ENCODE measurements at regions not wholly inside any gene's neighbourhood (a gene's known extent, or its start where the extent isn't known, plus 50 kb on each side); places are given as distances from the start of the nearest gene placed in this dataset.

- TF ChIP-seq, protein P1, sequence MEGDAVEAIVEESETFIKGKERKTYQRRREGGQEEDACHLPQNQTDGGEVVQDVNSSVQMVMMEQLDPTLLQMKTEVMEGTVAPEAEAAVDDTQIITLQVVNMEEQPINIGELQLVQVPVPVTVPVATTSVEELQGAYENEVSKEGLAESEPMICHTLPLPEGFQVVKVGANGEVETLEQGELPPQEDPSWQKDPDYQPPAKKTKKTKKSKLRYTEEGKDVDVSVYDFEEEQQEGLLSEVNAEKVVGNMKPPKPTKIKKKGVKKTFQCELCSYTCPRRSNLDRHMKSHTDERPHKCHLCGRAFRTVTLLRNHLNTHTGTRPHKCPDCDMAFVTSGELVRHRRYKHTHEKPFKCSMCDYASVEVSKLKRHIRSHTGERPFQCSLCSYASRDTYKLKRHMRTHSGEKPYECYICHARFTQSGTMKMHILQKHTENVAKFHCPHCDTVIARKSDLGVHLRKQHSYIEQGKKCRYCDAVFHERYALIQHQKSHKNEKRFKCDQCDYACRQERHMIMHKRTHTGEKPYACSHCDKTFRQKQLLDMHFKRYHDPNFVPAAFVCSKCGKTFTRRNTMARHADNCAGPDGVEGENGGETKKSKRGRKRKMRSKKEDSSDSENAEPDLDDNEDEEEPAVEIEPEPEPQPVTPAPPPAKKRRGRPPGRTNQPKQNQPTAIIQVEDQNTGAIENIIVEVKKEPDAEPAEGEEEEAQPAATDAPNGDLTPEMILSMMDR (conservative IDR thresholded peaks at IDR 0.05; ENCODE audit: low read depth in 2 of 2), result no peak
- TF ChIP-seq CREB1 (CRISPR knock-in tag; IDR thresholded peaks at IDR 0.05; ENCODE audit: low read depth) (no peak), REST (IDR thresholded peaks at IDR 0.05; ENCODE audit: unreplicated experiment) (no peak), EZH2phosphoT487 (IDR thresholded peaks at IDR 0.05; ENCODE audit: unreplicated experiment) (no peak), NANOG (IDR thresholded peaks at IDR 0.05; ENCODE audit: borderline replicate concordance) (no peak)
Observed at GRCh38 chrX:36501169-36501702, 506.9 kb upstream of the FAM47C start (continued).

- H3K27me3 Mint-ChIP-seq (ENCODE audit: insufficient read depth, low read depth, poor library complexity), result no peaks in the 10 kb centered on the region
- Histone ChIP-seq H3K36me3 (ENCODE audit: insufficient read depth) (no peaks in the 10 kb centered on the region), H3K4me3 (no peak overlapping the region), H3K9me2 (ENCODE audit: insufficient read depth) (no peaks in the 10 kb centered on the region), H3F3A (replicated peaks; ENCODE audit: low read depth) (no peaks in the 10 kb centered on the region), H3K4me1 (ENCODE audit: insufficient read depth) (no peaks in the 10 kb centered on the region), H3K79me2 (replicated peaks; ENCODE audit: insufficient read depth) (no peaks in the 10 kb centered on the region), H2AFZ (no peak overlapping the region), H4K20me1 (replicated peaks; ENCODE audit: insufficient read depth) (no peaks in the 10 kb centered on the region), H3K4me2 (no peak overlapping the region), H3K27ac (ENCODE audit: low read depth) (no peak overlapping the region), H3K27me3 (ENCODE audit: insufficient read depth) (no peaks in the 10 kb centered on the region)
- peaks cover 54% of the 10 kb centered on the region for H3K9me3 Mint-ChIP-seq
- no peak overlapping the region for H3K27ac Mint-ChIP-seq
- peaks cover 13% of the 10 kb centered on the region for H3K36me3 Mint-ChIP-seq (ENCODE audit: low read depth)
- no peaks in the 10 kb centered on the region for H3K4me1 Mint-ChIP-seq
- ATAC-seq (no peak), DNase-seq (ENCODE audit: low spot score) (no peak)
- no peak overlapping the region for H3K4me3 Mint-ChIP-seq
- TF ChIP-seq ZNF114 (CRISPR knock-in tag; IDR thresholded peaks at IDR 0.05), result no peak
- TF ChIP-seq EZH2 (IDR thresholded peaks at IDR 0.05; ENCODE audit: low read depth, unreplicated experiment), result no peak
- TF ChIP-seq JUNB (IDR thresholded peaks at IDR 0.05; ENCODE audit: unreplicated experiment), result no peak
- no peak for TF ChIP-seq EZH2phosphoT487 (IDR thresholded peaks at IDR 0.05; ENCODE audit: unreplicated experiment)
- no peak for TF ChIP-seq ZNF331 (CRISPR knock-in tag; IDR thresholded peaks at IDR 0.05; ENCODE audit: low read depth)
- no peak for TF ChIP-seq REST (IDR thresholded peaks at IDR 0.05; ENCODE audit: unreplicated experiment)
- TF ChIP-seq ETS1 (IDR thresholded peaks at IDR 0.05), result no peak
- no peak for TF ChIP-seq NANOG (IDR thresholded peaks at IDR 0.05; ENCODE audit: borderline replicate concordance)
- TF ChIP-seq CREB1 (CRISPR knock-in tag; IDR thresholded peaks at IDR 0.05; ENCODE audit: low read depth), result no peak
- no peak for TF ChIP-seq POLR2AphosphoS5 (IDR thresholded peaks at IDR 0.05; ENCODE audit: low read depth)
- TF ChIP-seq, protein P1 (conservative IDR thresholded peaks at IDR 0.05; ENCODE audit: low read depth in 2 of 2), result no peak
Observed at GRCh38 chrX:36504625-36505024, 503.5 kb upstream of the FAM47C start.
